HG03354 (cell line): ENCODE measurements at regions not wholly inside any gene's neighbourhood (a gene's known extent, or its start where the extent isn't known, plus 50 kb on each side); places are given as distances from the start of the nearest gene placed in this dataset.

Experiments used
- ATAC-seq: cut with Tn5 transposase; IDR thresholded peaks from one replicate; pipeline ENCODE4 v1.9.1; 2021; ENCODE audit warnings: mild to moderate bottlenecking; ENCODE audit not compliant: unreplicated experiment, poor library complexity, severe bottlenecking

DNA sequence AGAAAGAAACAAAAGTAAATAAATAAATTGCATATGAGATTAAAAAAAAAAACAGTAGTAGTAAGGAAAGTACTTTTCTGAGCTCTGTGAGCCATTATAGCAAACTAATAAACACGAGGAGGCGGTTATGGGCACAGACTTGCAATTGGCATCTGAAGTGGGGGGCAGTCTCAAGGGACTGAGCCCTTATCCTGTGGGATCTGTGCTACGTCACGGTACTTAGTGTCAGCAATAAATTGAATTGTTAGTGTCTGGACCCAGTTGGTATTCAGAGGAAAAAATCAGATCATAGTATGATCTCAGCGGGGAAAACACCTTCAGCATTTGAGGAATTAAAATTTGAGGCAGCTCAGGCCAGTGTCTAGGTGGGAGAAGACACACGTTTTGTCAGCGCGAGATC is 76.6 kb upstream of the TEX51 start:
- no peak for ATAC-seq

DNA sequence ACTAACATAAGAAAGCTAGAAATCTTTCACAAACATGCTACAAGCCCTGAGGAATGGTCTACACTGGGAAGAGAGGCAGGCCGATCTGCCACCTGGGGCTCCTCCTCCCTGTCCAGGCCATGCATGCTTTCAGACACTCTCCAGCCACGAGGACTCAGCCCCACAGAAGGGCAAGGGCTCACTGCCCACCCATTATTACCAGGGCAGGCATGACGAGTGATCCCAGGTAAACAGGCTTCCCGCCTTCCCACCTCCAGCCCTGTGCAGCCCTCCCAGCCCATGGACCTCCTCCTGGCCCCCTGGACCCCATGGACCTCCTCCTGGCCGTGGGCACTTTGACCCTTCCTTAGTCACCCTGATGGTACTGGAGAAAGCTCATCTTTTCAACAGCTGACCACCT is 75.8 kb upstream of the TEX51 start:
- ATAC-seq: no peak

GRCh38 chr2:126823951-126824350 is 74.7 kb upstream of the TEX51 start:
- ATAC-seq: no peak

DNA sequence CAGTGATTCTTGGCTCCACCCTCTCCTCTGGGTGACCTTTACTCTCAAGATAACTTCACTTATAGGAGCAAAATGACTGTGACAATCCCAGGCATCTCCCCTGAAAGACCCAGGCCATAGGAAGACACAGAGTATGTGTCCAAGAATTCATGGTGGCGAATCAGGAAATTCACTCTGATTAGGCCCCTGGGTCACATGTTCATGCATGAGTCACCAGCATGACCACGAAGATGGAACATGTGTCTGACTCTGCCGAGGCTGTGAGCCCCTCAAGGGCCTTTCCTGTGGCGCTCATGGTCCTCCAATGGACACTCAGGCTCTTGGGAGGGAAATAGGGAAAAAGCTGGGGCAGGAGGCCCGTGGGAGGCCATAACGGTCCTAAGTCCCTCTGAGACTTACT is 74.0 kb upstream of the TEX51 start:
- ATAC-seq: no peak

- ATAC-seq: no peak
These were observed 73.4 kb upstream of the TEX51 start for GRCh38 chr2:126825316-126825715.

DNA sequence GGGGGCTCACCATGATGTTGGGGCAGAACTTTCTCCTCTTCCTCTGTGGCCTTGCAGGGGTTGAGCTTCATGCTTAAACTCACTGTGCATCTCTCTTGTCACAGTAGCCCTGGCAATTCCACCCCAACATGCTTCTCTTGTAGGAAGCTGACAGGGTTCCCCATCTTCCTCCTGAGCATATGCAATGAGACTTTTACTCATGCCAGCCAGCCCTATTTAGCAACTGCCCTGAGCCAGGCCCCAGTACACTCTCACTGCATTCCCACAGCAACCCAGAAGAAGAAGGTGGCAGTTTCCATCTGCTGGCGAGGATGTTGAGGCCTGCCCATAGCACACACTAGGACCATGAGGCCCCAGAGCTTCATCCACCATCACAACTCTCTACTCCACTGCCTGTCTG is 72.2 kb upstream of the TEX51 start:
- no peak for ATAC-seq

GRCh38 chr2:126827371-126827770 is 71.3 kb upstream of the TEX51 start:
- no peak for ATAC-seq

GRCh38 chr2:126828051-126828450 is 70.6 kb upstream of the TEX51 start:
- ATAC-seq: no peak

- no peak for ATAC-seq
These were observed 70.2 kb upstream of the TEX51 start for GRCh38 chr2:126828491-126828890.

- ATAC-seq: no peak
These were observed 67.3 kb upstream of the TEX51 start for GRCh38 chr2:126831234-126832005.

DNA sequence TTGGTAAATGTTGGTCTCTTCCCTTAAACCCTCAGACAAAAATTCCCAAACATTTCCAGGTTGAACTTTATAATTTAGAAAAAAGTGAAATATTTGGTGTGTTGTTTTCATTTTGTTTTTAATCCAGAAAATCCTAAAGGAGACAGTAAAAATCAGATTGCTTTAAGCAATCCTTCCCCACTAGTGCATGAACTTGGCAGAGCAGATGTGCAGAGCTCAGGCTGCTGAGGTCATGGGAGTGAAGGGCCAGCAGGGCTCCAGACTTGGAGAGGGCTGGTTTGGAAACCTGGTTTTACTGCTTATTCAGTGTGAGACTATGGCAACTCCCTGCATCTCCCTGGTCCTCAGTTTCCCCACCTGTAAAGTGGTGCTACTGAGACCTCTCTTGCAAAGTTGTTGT is 66.7 kb upstream of the TEX51 start:
- ATAC-seq: no peak

DNA sequence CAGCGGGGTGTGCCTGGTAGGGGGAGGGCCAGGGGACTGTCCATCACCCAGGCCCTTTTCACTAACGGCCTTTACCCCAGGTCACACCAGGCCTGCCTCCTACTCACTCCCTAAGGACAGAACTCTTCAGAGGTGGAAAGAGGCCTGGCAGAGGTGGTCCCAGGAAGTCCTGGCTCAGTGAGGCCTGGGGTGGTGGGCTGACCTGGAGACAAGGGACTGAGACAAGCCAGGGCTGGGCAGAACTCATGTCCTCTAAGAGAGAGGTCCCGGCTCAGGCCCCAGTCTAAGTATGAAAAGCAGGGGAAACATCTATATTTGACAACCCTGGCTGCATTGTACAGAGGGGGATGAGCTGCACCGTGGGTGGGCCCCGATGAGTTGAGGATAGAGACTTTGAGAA is 65.9 kb upstream of the TEX51 start:
- no peak for ATAC-seq

DNA sequence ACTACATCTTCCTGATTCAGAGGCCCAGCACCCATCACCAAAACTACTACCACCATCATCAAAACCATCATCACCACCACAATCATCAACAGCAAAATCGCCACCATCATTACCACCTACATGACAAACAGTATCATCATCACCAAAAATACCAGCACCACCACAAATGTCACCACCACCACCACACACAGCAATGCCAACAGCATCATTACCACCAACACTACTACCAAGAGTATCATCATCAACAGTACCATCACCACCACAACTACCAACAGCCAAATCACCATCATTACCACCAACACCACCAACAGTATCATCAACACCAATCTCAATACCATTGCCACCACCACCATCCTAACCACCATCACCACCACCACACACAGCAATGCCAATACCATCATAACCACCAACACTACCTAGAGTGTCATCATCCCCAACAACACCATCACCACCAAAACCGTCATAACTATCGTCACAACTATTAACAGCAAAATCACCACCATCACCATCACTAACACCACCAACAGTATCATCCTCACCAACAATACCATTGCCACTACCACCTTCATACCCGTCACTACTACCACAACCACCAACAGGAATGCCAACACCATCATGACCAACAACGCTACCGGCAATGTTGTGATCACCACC is 64.6 kb upstream of the TEX51 start:
- ATAC-seq: no peak

DNA sequence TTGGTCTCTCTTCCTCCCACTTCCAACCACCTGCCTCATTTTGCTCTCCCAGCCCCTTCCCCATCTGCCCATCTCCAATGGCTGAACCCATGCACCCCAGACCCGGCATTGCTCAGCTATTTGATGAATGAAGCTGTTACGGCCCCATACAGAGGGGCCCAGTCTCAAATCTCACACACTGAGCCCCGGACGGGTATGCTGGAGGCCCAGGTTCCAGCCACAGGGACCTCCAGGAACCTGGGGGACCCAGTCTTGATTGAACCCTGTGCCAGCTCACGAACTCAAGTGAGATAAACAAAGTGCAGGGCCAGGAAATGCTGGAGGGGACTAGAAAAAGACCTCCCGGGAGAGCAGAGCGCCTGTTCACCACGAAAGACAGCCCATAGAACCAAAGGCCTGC is 63.4 kb upstream of the TEX51 start:
- ATAC-seq: no peak

DNA sequence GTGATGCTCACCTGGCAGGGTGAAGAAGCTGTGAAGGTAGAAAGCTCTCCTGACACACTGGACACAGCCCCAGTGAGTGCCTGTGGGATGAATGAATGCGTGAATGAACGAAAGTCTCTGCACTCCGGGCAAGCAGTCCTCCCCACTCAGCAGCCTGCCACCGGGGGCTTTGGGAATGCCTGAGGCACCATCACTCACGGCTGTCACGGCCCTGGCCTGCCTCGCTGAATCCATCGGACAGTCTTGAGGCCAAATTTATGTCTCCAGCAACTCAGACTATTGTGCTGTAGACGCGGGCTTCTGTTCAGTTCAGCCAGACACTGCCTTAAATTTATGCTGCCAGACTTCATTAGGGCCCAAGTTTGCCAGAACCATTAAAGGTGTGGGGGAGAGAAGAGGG is 62.9 kb upstream of the TEX51 start:
- ATAC-seq: no peak

DNA sequence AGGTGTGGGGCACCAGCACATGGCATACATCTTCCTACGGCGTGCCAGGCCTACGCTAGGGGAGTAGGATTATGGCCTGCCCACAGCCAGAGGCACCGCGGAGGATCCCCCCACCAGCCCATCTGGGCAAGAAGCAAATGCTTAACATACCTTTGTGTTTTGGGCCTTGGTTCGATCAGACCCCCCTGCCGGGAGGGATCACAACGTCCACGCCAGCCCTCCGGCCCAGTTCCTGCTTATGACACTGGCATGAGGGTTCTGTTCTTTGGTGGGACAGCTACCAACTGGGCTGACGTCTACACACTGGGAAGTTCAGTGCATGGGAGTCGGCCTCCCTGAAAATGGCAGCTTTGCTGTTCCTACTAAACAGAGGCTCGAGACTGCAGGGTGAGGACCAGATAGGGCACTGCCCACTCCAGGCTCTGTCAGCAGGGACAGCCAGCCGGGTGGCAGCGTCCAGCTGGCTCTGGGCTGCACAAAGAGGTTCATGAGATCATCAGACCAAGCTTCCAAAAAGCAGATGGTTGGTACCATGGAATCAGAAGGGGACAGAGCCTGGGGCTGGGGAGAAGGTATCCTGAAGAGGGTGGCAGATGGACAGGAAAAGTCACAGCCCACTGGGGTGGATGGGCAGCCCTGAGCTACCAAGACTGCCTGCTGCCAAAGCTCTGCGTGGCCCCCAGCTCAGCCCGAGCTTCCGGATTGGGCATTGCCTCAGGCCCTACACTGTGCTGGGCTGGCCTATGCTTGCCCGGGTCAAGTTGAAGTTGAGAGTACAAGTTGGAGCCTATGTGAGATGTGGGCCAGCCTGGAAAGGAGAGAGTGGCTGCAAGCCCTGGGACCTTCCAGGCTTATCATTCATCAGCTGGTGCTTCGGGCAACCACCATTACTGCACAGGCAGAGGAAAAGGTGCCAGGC is 61.7 kb upstream of the TEX51 start:
- ATAC-seq: no peak

GRCh38 chr2:126837966-126838715 is 60.5 kb upstream of the TEX51 start:
- ATAC-seq: no peak

GRCh38 chr2:126838716-126838985 is 60.0 kb upstream of the TEX51 start:
- no peak for ATAC-seq

- ATAC-seq: no peak
These were observed 58.9 kb upstream of the TEX51 start for GRCh38 chr2:126839796-126840195.

DNA sequence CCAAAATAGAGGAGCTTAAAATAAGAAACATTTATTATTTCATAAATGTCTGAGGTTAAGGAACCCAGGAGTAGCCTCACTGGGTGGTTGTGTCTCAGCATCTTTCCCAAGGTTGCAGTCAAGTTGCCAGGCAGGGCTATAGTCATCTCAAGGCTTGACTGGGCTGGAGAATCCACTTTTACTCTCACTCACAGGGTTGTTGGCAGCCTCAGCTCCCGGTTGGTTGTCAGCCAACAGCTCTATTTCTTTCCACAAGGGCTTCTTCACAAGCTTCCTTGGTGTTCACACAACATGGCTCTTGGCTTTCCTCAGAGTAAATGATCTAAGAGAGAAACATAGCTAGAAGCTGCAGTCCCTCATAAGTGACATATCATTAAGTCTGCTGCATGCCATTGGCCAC is 55.6 kb upstream of the TEX51 start:
- ATAC-seq: no peak
